HG03175 (cell line): ENCODE measurements at regions not wholly inside any gene's neighbourhood (a gene's known extent, or its start where the extent isn't known, plus 50 kb on each side); places are given as distances from the start of the nearest gene placed in this dataset.
"Not testable (repeated sequence)": the region's sequence is repeated elsewhere in the genome, so short reads cannot be mapped to it uniquely, and the experiment has no call there.

ENCODE experiments used
- ATAC-seq: cut with Tn5 transposase; IDR thresholded peaks from one replicate; pipeline ENCODE4 v1.9.1; 2021; ENCODE audit warnings: mild to moderate bottlenecking, moderate library complexity; ENCODE audit not compliant: unreplicated experiment

GRCh38 chr7:126005064-126005463 is 1075.4 kb upstream of the POT1 start:
- no peak for ATAC-seq

- ATAC-seq, result no peak
Observed at GRCh38 chr7:126001349-126001748, 1071.7 kb upstream of the POT1 start.

- no peak for ATAC-seq
Observed at GRCh38 chr7:125984795-125985194, 1055.2 kb upstream of the POT1 start.

GRCh38 chr7:125971656-125972055 is 1042.0 kb upstream of the POT1 start:
- no peak for ATAC-seq

- ATAC-seq, result no peak
Observed at GRCh38 chr7:125966278-125967048, 1036.8 kb upstream of the POT1 start.

GRCh38 chr7:125934955-125935354 is 1005.3 kb upstream of the POT1 start:
- no peak for ATAC-seq

GRCh38 chr7:125934539-125934938 is 1004.9 kb upstream of the POT1 start:
- no peak for ATAC-seq

- no peak for ATAC-seq
Observed at GRCh38 chr7:125930848-125931247, 1001.2 kb upstream of the POT1 start.

GRCh38 chr7:125927556-125927955 is 997.9 kb upstream of the POT1 start:
- ATAC-seq, result no peak

GRCh38 chr7:125926621-125927020 is 997.0 kb upstream of the POT1 start:
- no peak for ATAC-seq

GRCh38 chr7:125924037-125924436 is 994.4 kb upstream of the POT1 start:
- no peak for ATAC-seq

- ATAC-seq, result not testable (repeated sequence)
Observed at GRCh38 chr7:125915381-125915948, 985.8 kb upstream of the POT1 start.

GRCh38 chr7:125908711-125909110 is 979.1 kb upstream of the POT1 start:
- no peak for ATAC-seq

- ATAC-seq, result no peak
Observed at GRCh38 chr7:125899577-125899976, 970.0 kb upstream of the POT1 start.

GRCh38 chr7:125892434-125892833 is 962.8 kb upstream of the POT1 start:
- no peak for ATAC-seq

- ATAC-seq, result no peak
Observed at GRCh38 chr7:125878988-125879387, 949.4 kb upstream of the POT1 start.

- no peak for ATAC-seq
Observed at GRCh38 chr7:125878235-125878956, 948.8 kb upstream of the POT1 start.

- ATAC-seq, result no peak
Observed at GRCh38 chr7:125877246-125877645, 947.6 kb upstream of the POT1 start.

GRCh38 chr7:125876431-125876830 is 946.8 kb upstream of the POT1 start:
- no peak for ATAC-seq

GRCh38 chr7:125871431-125871830 is 941.8 kb upstream of the POT1 start:
- ATAC-seq, result no peak

GRCh38 chr7:125857606-125858005 is 928.0 kb upstream of the POT1 start:
- ATAC-seq, result no peak

GRCh38 chr7:125848157-125848556 is 918.5 kb upstream of the POT1 start:
- no peak for ATAC-seq
